C4-2B (cell line): ENCODE measurements at regions not wholly inside any gene's neighbourhood (a gene's known extent, or its start where the extent isn't known, plus 50 kb on each side); places are given as distances from the start of the nearest gene placed in this dataset.

Experiments
- CTCF ChIP-seq: fragments of 450-650 bp; conservative IDR thresholded peaks from 2 replicates; pipeline ENCODE4 v1.5.1; 2017; ENCODE audit warnings: mild to moderate bottlenecking
- ZFX ChIP-seq: fragments of 450-650 bp; IDR thresholded peaks from 2 replicates; pipeline ENCODE4 v1.6.1; 2017

- TF ChIP-seq CTCF (no peak), ZFX (no peak)
Observed at GRCh38 chr22:27134315-27134701, 476.9 kb downstream of the MIAT start.
